ENCODE measurements at regions not wholly inside any gene's neighbourhood (a gene's known extent, or its start where the extent isn't known, plus 50 kb on each side); places are given as distances from the start of the nearest gene placed in this dataset.

DNA sequence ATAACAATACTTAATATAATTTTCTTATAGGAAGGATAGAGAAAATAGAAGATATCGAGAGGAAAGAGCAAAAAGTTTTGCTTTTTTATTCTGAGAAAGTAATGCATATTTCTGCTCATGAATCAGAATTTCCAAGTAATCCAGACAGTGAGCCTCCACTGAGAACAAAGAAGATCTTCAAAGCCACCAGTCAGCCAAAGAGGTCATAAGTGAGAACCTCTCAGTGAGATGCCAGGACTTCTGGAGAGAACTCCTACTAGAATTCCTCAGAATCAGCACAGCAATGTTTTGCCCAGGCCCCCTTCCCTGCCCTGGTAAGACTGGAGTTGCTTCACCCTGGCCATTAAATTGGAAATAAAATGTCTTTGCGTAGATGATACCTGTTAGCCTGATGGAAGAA is 254.4 kb upstream of the FAT4 start:
- no peak for DNase-seq

DNA sequence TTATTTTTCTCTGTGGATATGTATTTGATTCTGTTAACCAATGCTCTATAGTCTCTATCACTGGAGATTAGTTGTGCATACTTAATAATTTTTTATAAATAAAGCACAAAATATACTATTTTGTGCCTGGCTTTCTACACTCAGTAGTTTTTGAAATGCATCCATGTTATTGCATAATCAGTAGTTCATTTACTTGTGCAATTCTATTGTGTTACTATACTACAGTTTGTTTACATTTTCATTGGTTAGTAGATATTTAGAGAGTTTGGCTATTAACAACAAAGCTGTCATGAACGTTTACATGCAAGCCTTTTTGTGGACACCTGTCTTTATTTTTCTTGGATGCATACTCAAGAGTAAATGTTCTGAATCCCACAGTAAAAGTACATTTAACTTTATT is 265.0 kb upstream of the FAT4 start:
- DNase-seq = peak; percentile 32

DNA sequence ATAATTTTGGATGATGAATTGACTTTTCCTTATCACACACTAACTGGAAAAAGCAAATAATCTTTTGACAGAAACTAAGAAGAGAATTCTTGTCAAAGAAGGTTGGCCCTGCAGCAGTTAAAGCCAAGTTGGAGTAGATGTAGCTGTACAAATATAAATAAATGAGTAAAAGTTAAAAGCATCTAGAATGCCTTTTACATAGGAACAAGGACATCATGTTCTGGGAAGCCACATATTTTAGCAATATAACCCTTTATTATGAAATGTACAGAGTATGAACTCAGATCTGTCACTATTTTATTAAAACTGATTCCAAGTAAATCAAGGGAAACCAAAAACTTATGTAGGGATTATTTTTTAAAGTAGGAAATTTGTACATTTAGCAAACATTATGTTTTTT is 269.4 kb upstream of the FAT4 start:
- DNase-seq = no peak

DNA sequence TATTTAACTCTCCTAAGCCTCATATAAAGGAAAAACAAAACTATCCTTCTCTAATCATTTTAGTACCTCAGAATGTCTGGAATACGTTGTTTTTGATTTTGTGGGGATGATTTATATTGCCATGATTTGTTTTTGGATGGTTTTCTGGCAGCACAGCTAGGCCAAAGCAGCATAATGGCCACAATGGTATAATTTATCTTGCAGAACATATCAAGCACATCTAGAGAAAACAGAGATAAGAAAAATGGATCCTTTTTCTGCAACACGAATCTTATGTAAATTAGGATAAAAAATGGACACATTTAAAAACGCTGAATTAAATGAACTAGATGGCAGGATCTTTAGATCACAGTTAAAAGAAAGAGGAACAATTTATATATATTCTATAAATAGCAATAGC is 269.9 kb upstream of the FAT4 start:
- no peak for DNase-seq

DNA sequence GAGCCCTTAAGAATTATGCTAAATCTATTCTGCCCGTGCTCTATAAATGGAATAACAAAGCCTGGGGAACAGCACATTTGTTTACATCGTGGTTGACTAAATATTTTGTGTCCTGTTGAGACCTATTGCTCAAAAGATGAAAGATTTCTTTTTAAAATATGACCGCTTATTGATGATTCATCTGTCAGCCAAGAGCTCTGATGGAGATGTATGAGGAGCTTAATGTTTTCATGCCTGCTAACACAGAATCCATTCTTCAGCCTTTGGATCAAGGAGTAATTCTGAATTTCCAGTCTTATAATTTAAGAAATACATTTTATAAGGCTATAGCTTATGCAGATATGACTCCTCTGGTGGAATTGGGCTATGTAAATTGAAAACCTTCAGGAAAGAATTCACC is 271.3 kb upstream of the FAT4 start:
- peak; percentile 24 for DNase-seq

DNA sequence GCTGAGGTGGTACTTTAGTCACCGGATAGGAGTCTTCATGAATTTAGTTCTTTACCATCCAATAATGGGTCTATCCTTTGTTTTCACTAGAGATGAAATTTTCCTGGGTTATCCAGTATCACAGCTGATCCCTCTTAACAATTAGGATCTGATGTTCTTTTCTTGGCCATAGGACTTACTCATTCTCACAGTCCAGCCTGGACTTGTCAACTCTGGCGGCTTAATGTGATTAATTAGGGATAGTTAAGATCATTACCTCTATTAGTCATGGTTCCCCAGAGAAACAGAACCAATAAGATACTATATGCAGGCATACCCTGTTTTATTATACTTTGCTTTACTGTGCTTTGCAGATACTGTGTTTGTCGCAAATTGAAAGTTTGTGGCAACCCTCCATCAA is 272.7 kb upstream of the FAT4 start:
- no peak for DNase-seq

DNA sequence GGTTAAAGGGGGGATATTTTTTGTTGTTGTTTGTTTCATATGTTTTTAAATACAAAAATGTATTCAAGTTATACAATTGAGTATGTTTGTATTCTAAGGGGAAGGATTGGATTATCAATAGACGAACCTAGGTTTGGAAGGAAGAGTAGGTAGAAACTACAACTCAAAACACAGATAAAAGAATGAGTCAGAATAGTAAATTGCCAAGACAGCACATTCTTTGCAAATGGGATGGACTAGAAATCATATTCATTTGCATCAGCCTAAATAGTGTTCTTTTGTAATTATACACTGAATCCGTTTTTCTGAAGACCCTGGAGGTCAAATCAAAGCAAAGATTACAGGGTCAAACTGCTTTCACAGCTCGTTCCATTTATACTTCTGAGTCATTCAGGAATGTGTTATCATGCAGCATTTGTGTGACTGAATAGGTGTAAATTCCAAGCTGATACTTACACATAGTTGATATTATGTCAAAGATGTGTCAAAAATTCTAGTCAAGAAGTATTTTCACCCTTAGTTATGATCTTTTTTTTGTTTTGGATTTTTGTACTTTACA is 273.3 kb upstream of the FAT4 start:
- no peak for DNase-seq

- DNase-seq = no peak
These were observed 275.2 kb upstream of the FAT4 start for GRCh38 chr4:125039550-125039949.

DNA sequence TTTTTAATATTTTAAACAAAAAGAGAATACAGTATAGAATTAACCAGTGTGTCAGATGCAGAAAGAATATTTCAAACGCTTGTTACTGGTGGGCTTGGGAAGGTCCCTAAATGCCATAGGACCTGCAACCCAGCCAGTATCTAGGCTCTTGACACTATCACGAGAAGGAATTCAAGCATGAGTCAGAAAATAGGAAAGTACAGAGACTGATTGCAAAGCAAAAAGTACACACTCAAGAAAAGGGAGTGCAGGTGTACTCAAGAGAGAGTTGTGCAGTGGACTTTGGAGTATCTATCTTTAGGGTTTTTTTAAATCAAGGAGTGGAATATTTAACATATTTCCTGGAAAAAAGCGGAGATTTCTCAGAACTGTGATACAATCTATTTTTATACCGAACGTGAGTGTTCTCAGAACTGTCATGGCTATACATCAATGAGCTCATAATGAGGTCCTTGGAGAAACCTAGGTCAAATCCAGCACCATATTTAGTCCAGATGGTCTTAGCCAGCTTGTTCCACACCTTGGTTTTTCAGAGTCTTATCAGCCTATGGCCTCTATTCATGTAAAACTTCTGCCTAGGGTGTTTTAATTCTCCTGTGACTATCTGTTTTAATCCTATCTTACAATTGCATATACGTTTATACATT is 291.8 kb upstream of the FAT4 start:
- no peak for DNase-seq

- DNase-seq = no peak
These were observed 293.6 kb upstream of the FAT4 start for GRCh38 chr4:125021189-125021588.

- no peak for DNase-seq
These were observed 294.4 kb upstream of the FAT4 start for GRCh38 chr4:125020089-125021034.

GRCh38 chr4:125016892-125017299 is 297.9 kb upstream of the FAT4 start:
- DNase-seq = no peak

GRCh38 chr4:125013891-125014290 is 300.9 kb upstream of the FAT4 start:
- DNase-seq = no peak

- no peak for DNase-seq
These were observed 299.1 kb upstream of the ANKRD50 start for GRCh38 chr4:125011646-125012045.

GRCh38 chr4:125010796-125011503 is 298.4 kb upstream of the ANKRD50 start:
- no peak for DNase-seq

DNA sequence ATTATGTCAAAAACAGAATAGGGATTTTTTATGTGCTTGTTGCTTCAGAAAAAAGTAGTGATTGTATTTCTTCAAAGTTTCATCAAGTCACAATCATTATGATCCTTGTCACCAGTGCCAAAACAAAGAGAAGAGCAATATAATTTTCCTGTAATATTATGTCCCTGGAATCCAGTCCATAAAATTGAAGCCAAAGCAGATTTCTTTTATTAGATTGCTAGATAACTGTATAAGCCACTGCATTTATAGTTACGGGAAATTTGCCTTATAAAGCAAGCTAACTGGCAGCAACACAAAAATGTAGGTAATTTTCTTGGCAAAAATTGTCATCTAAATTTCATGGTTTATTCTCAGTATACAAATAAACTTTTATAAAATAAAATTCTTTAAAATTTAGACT is 296.1 kb upstream of the ANKRD50 start:
- no peak for DNase-seq

DNA sequence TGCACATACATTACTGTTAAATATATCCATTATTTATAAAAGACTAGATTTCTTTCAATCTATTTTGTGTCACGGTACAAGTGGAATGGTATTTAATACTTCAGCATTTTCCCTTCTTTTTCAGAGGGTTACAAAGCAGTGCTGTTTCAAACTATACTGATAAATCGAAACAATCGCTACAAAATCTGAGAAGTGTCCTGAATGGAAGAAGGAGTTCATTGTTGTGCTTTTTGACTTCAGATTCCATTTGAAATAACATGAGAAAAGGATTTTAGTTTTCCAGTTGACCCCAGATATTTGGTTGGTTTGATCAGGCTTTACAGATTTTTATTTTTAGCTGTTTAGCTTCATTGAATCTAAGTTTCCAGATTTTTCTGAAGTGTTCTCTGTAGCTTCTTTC is 292.1 kb upstream of the ANKRD50 start:
- no peak for DNase-seq

DNA sequence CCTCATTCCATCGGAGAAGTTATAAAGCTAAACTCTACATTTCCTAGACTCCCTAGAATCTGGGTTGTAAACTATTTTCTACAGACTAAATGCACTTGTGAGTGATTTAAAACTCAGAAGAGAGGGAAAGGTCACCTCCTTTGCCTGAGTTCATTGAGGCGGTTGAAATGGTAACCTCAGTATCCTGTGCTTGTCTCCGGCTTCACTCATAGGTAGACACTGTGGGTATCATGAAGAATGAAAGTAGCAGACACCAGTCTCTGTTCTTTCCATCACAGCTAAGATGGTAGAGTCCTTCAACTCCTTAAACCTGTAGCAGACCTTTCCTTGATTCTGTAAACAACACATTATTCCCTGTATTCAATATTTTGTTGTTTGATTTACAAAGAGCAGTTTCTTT is 291.3 kb upstream of the ANKRD50 start:
- DNase-seq = no peak

DNA sequence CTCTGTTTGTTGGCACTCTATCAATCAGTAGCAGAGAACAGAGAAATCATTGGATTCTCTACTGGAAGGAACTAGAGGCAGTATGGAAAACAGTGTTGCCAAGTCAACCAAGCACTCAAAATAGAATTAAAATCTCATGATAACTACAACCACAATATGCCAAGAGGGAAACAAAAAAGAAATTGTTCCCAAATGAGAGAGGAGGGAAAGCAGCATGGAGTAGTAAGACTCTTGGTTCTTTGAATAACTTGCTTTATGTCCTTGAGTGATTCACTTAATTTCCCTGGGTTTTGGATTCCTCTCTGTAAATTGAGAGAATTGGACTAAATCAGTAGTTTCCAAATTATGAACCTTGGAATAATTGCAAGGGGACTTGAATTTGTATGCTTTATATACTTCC is 285.5 kb upstream of the ANKRD50 start:
- DNase-seq = no peak

DNA sequence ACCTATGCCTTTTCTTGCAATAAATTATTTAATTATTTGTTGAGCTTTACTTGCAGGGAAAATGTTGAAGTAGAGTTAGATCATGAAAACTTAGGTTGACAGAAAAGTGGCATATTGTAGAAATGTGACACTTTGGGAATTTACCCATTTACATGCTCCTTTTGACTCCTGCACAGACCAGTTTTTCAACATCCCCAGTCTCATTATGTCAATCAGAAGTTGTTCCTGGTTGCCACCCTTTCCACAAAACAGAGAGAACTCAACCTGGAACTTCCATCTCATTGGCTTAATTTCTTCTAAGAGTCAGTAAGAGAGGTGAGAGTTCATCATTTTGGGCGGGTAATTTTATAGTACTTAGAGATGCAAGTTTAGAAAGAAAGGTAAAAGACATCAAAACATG is 284.6 kb upstream of the ANKRD50 start:
- DNase-seq = no peak

- DNase-seq = no peak
These were observed 281.3 kb upstream of the ANKRD50 start for GRCh38 chr4:124993838-124994237.

- DNase-seq = no peak
These were observed 277.9 kb upstream of the ANKRD50 start for GRCh38 chr4:124990398-124990797.

DNA sequence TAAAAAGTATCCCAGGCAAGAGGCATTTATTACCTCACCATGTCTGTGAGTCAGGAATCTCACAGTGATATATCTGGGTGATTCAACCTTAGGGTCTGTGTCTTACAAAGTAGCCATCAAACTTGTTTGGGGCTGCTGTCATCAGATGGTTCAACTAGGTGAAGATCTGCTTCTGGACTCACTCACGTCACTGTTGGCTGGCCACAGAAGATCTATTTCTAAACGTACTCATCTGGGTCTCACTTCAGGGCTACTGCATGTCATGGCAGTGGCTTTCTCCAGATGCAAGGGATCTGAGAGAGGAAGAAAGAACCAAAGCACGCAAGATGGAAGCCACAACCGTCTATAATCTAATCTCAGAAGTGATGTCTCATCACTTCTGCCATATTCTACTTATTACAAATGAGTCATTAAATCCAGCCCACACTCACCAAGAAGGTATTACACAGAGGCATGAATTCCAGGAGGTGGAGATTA is 267.8 kb upstream of the ANKRD50 start:
- DNase-seq = no peak

Measured in HCEC 1CT (cell line).